ENCODE measurements at regions not wholly inside any gene's neighbourhood (a gene's known extent, or its start where the extent isn't known, plus 50 kb on each side); places are given as distances from the start of the nearest gene placed in this dataset.

GRCh38 chr15:50824514-50824913 is 59.0 kb upstream of the SPPL2A start:
- Histone ChIP-seq H3K4me3 (ENCODE audit: low read depth, low read length) (no peak overlapping the region), H3K27me3 (ENCODE audit: control insufficient read depth, insufficient read depth, low read length) (peaks cover 2% of the 10 kb centered on the region; the same call in 1 of the 2 replicates), H3K36me3 (ENCODE audit: control insufficient read depth, insufficient read depth, low read length) (no peaks in the 10 kb centered on the region)
- TF ChIP-seq CTCF (IDR thresholded peaks at IDR 0.05; ENCODE audit: insufficient read depth, low read depth, low read length) = no peak
- CTCF ChIA-PET = interaction anchor here (0.7 kb wide), 1 partner anchor 49 kb away, joined by 3 read pairs; no protein-coding TSS in a partner anchor
- no peak for DNase-seq (ENCODE audit: low read depth)
- POLR2A ChIA-PET = no interaction called here

- no peak for DNase-seq (ENCODE audit: low read depth)
- H3K4me3 ChIP-seq (ENCODE audit: low read depth, low read length) = no peak overlapping the region
- POLR2A ChIA-PET = no interaction called here
Measured at GRCh38 chr15:50823281-50823680, 57.8 kb upstream of the SPPL2A start.

GRCh38 chr15:50821476-50821875 is 56.0 kb upstream of the SPPL2A start:
- ChIA-PET CTCF (no interaction called here), POLR2A (no interaction called here)
- Histone ChIP-seq H3K4me3 (ENCODE audit: low read depth, low read length) (no peak overlapping the region), H3K36me3 (ENCODE audit: control insufficient read depth, insufficient read depth, low read length) (no peaks in the 10 kb centered on the region), H3K27me3 (ENCODE audit: control insufficient read depth, insufficient read depth, low read length) (peaks cover 2% of the 10 kb centered on the region; the same call in 1 of the 2 replicates)
- no peak for TF ChIP-seq CTCF (IDR thresholded peaks at IDR 0.05; ENCODE audit: insufficient read depth, low read depth, low read length)
- DNase-seq (ENCODE audit: low read depth) = no peak

More at GRCh38 chr15:50823281-50823680, 57.8 kb upstream of the SPPL2A start:
- H3K27me3 ChIP-seq (ENCODE audit: control insufficient read depth, insufficient read depth, low read length) = peaks cover 2% of the 10 kb centered on the region; the same call in 1 of the 2 replicates
- no peaks in the 10 kb centered on the region for H3K36me3 ChIP-seq (ENCODE audit: control insufficient read depth, insufficient read depth, low read length)
- TF ChIP-seq CTCF (IDR thresholded peaks at IDR 0.05; ENCODE audit: insufficient read depth, low read depth, low read length) = no peak
- CTCF ChIA-PET = no interaction called here

GRCh38 chr15:50820808-50821382 is 55.4 kb upstream of the SPPL2A start:
- DNase-seq (ENCODE audit: low read depth) = no peak
- Histone ChIP-seq H3K27me3 (ENCODE audit: control insufficient read depth, insufficient read depth, low read length) (peaks cover 2% of the 10 kb centered on the region; the same call in 1 of the 2 replicates), H3K4me3 (ENCODE audit: low read depth, low read length) (no peak overlapping the region), H3K36me3 (ENCODE audit: control insufficient read depth, insufficient read depth, low read length) (no peaks in the 10 kb centered on the region)
- ChIA-PET POLR2A (no interaction called here), CTCF (no interaction called here)
- TF ChIP-seq CTCF (IDR thresholded peaks at IDR 0.05; ENCODE audit: insufficient read depth, low read depth, low read length) = no peak

GRCh38 chr15:50819344-50819743 is 53.8 kb upstream of the SPPL2A start:
- CTCF ChIA-PET = interaction anchor here (0.8 to 1.0 kb wide), 2 partner anchors 41 to 314 kb away, joined by 3 read pairs; no protein-coding TSS in a partner anchor
- Histone ChIP-seq H3K27me3 (ENCODE audit: control insufficient read depth, insufficient read depth, low read length) (peaks cover 2% of the 10 kb centered on the region; the same call in 1 of the 2 replicates), H3K36me3 (ENCODE audit: control insufficient read depth, insufficient read depth, low read length) (no peaks in the 10 kb centered on the region), H3K4me3 (ENCODE audit: low read depth, low read length) (no peak overlapping the region)
- POLR2A ChIA-PET = no interaction called here
- no peak for TF ChIP-seq CTCF (IDR thresholded peaks at IDR 0.05; ENCODE audit: insufficient read depth, low read depth, low read length)
- no peak for DNase-seq (ENCODE audit: low read depth)
